Ishikawa (cell line): ENCODE measurements at regions not wholly inside any gene's neighbourhood (a gene's known extent, or its start where the extent isn't known, plus 50 kb on each side); places are given as distances from the start of the nearest gene placed in this dataset.

ENCODE experiments used
- CEBPB ChIP-seq: IDR thresholded peaks from 2 replicates; pipeline ENCODE4 v1.6.1; 2012
- CREB1 ChIP-seq: IDR thresholded peaks from 2 replicates; pipeline ENCODE4 v1.6.1; 2012; ENCODE audit warnings: low read depth
- EGR1 ChIP-seq: IDR thresholded peaks from 2 replicates; pipeline ENCODE4 v1.6.1; 2012
- EP300 ChIP-seq: IDR thresholded peaks from 2 replicates; pipeline ENCODE4 v1.6.1; 2012; ENCODE audit warnings: borderline replicate concordance
- MAX ChIP-seq: IDR thresholded peaks from 2 replicates; pipeline ENCODE4 v1.6.1; 2012
- NFIC ChIP-seq: IDR thresholded peaks from 2 replicates; pipeline ENCODE4 v1.6.1; 2012
- RAD21 ChIP-seq: IDR thresholded peaks from 2 replicates; pipeline ENCODE4 v1.6.1; 2012; ENCODE audit warnings: low read depth
- REST ChIP-seq: IDR thresholded peaks from 2 replicates; pipeline ENCODE4 v1.6.1; 2012; ENCODE audit warnings: low read depth, mild to moderate bottlenecking
- TAF1 ChIP-seq: IDR thresholded peaks from 2 replicates; pipeline ENCODE4 v1.6.1; 2012; ENCODE audit warnings: low read depth, mild to moderate bottlenecking
- TCF12 ChIP-seq: IDR thresholded peaks from 2 replicates; pipeline ENCODE4 v1.6.1; 2012; ENCODE audit warnings: low read depth
- TEAD4 ChIP-seq: IDR thresholded peaks from 2 replicates; pipeline ENCODE4 v1.6.1; 2012
- USF1 ChIP-seq: IDR thresholded peaks from 2 replicates; pipeline ENCODE4 v1.6.1; 2012
- YY1 ChIP-seq: IDR thresholded peaks from 2 replicates; pipeline ENCODE4 v1.6.1; 2012; ENCODE audit warnings: low read depth
- ZBTB7A ChIP-seq: IDR thresholded peaks from 2 replicates; pipeline ENCODE4 v1.6.1; 2012; ENCODE audit warnings: low read depth

GRCh38 chr7:110534241-110534931, 556.5 kb upstream of the LRRN3 start:
- TF ChIP-seq USF1: no peak
- TF ChIP-seq REST: no peak
- no peak for TF ChIP-seq YY1
- no peak for TF ChIP-seq RAD21
- TF ChIP-seq CEBPB: no peak
- TF ChIP-seq CREB1: no peak
- no peak for TF ChIP-seq TAF1
- no peak for TF ChIP-seq EGR1
- no peak for TF ChIP-seq TEAD4
- TF ChIP-seq NFIC: no peak
- no peak for TF ChIP-seq ZBTB7A
- no peak for TF ChIP-seq MAX
- no peak for TF ChIP-seq EP300
- TF ChIP-seq TCF12: no peak
